HCT116 (cell line): ENCODE measurements at regions not wholly inside any gene's neighbourhood (a gene's known extent, or its start where the extent isn't known, plus 50 kb on each side); places are given as distances from the start of the nearest gene placed in this dataset.

Experiments
- CTCF ChIP-seq, 3 experiments: fragments of 200-600 bp in 1 of 3; sonication (generic) in 1 of 3; IDR thresholded peaks in 2 of 3; conservative IDR thresholded peaks in 1 of 3; 2 replicates each; pipeline ENCODE4 v1.5.1; 2012 to 2017; ENCODE audit warnings: low read depth in 2 of 3, low read length in 2 of 3, antibody characterized with exemption in 1 of 3, borderline replicate concordance in 1 of 3, control low read depth in 1 of 3, mild to moderate bottlenecking in 1 of 3, mixed read lengths in 1 of 3, mixed run types in 1 of 3, moderate library complexity in 1 of 3; ENCODE audit not compliant: insufficient read depth in 1 of 3
- EGR1 ChIP-seq: IDR thresholded peaks from 2 replicates; pipeline ENCODE4 v1.6.1; 2012; ENCODE audit warnings: low read depth
- EZH2 ChIP-seq: fragments of 200-600 bp; sonication (generic); IDR thresholded peaks from 2 replicates; pipeline ENCODE4 v1.6.1; 2017; ENCODE audit warnings: antibody characterized with exemption, mixed run types
- EZH2phosphoT487 ChIP-seq: fragments of 200-600 bp; IDR thresholded peaks from 2 replicates; pipeline ENCODE4 v1.6.1; 2018; ENCODE audit warnings: antibody characterized with exemption, borderline replicate concordance
- JUND ChIP-seq: IDR thresholded peaks from 2 replicates; pipeline ENCODE4 v1.6.1; 2012
- MAX ChIP-seq: IDR thresholded peaks from 2 replicates; pipeline ENCODE4 v1.6.1; 2012
- POLR2A ChIP-seq: IDR thresholded peaks from 2 replicates; pipeline ENCODE4 v1.7.0; 2011; ENCODE audit warnings: borderline replicate concordance; ENCODE audit not compliant: insufficient read depth, insufficient read length; ENCODE audit errors: extremely low read depth
- POLR2AphosphoS5 ChIP-seq: IDR thresholded peaks from 2 replicates; pipeline ENCODE4 v1.6.1; 2011; ENCODE audit warnings: mild to moderate bottlenecking, low read depth, low read length, moderate library complexity
- TCF7L2 ChIP-seq: IDR thresholded peaks from 2 replicates; pipeline ENCODE4 v1.7.0; 2011; ENCODE audit warnings: borderline replicate concordance, inconsistent platforms; ENCODE audit not compliant: insufficient read depth, insufficient read length; ENCODE audit errors: extremely low read depth
- YY1 ChIP-seq: IDR thresholded peaks from 2 replicates; pipeline ENCODE4 v1.6.1; 2011; ENCODE audit warnings: low read length, low read depth, moderate library complexity, mild to moderate bottlenecking; ENCODE audit not compliant: insufficient replicate concordance; ENCODE audit errors: extremely low read depth
- ZNF274 ChIP-seq: fragments of 200-500 bp; sonication (Bioruptor generic); IDR thresholded peaks from 2 replicates; pipeline ENCODE4 v1.6.1; 2014; ENCODE audit warnings: mild to moderate bottlenecking, low read depth, low read length, inconsistent platforms
- TF ChIP-seq, protein P1 (sequence below): IDR thresholded peaks from 2 replicates; pipeline ENCODE4 v1.6.1; 2012; ENCODE audit warnings: low read depth

DNA sequence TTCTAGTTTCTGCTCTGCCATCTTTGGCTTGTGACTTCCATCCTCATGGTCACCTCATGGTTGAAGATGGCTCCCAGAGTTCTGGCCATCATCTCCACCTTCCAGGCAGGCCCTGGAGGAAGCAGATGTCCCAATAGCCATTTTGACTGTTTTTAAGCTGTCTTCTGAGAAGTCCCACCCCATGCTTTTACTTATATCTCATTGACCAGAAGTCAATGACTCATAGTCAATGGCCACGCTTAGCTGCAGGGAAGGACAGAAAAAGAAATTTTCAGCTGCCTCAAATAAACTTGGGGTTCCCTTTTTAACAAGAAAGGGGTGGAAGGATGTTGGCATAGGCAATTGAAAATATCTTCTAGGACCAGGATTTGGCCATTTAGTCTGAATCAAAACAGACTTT, 168.1 kb downstream of the AACS start:
- TF ChIP-seq TCF7L2 (no peak), POLR2A (no peak), CTCF (IDR thresholded peaks at IDR 0.05 in 2 of 3, conservative IDR thresholded peaks at IDR 0.05 in 1 of 3; ENCODE audit: borderline replicate concordance in 1 of 3, insufficient read depth in 1 of 3, low read depth in 2 of 3, low read length in 2 of 3) (no peak), YY1 (no peak), EZH2 (no peak), ZNF274 (no peak), EZH2phosphoT487 (no peak), JUND (no peak), MAX (no peak), POLR2AphosphoS5 (no peak), EGR1 (no peak)
- TF ChIP-seq, protein P1, sequence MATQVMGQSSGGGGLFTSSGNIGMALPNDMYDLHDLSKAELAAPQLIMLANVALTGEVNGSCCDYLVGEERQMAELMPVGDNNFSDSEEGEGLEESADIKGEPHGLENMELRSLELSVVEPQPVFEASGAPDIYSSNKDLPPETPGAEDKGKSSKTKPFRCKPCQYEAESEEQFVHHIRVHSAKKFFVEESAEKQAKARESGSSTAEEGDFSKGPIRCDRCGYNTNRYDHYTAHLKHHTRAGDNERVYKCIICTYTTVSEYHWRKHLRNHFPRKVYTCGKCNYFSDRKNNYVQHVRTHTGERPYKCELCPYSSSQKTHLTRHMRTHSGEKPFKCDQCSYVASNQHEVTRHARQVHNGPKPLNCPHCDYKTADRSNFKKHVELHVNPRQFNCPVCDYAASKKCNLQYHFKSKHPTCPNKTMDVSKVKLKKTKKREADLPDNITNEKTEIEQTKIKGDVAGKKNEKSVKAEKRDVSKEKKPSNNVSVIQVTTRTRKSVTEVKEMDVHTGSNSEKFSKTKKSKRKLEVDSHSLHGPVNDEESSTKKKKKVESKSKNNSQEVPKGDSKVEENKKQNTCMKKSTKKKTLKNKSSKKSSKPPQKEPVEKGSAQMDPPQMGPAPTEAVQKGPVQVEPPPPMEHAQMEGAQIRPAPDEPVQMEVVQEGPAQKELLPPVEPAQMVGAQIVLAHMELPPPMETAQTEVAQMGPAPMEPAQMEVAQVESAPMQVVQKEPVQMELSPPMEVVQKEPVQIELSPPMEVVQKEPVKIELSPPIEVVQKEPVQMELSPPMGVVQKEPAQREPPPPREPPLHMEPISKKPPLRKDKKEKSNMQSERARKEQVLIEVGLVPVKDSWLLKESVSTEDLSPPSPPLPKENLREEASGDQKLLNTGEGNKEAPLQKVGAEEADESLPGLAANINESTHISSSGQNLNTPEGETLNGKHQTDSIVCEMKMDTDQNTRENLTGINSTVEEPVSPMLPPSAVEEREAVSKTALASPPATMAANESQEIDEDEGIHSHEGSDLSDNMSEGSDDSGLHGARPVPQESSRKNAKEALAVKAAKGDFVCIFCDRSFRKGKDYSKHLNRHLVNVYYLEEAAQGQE = no peak
